Lower lobe of right lung (tissue), 2 donors: ENCODE measurements at regions not wholly inside any gene's neighbourhood (a gene's known extent, or its start where the extent isn't known, plus 50 kb on each side); places are given as distances from the start of the nearest gene placed in this dataset.

Experiments used
- ATAC-seq, 2 donors: fragments of 200-7000 bp; cut with Tn5 transposase; one replicate each; pipeline ENCODE4 v1.9.1; 2020 to 2022; ENCODE audit warnings: mild to moderate bottlenecking in 2 of 2, moderate library complexity in 2 of 2
- DNase-seq: peaks from one replicate; pipeline ENCODE4 v3.0.0-alpha.2; 2020
- H3K27ac ChIP-seq: fragments of 200-600 bp; one replicate; pipeline ENCODE4 v1.8.0; 2022
- H3K27me3 ChIP-seq: fragments of 200-600 bp; one replicate; pipeline ENCODE4 v1.8.0; 2022; ENCODE audit warnings: low read depth
- H3K36me3 ChIP-seq: fragments of 200-600 bp; one replicate; pipeline ENCODE4 v1.8.0; 2022; ENCODE audit warnings: mild to moderate bottlenecking
- H3K4me1 ChIP-seq: fragments of 200-600 bp; one replicate; pipeline ENCODE4 v1.8.0; 2022
- H3K4me3 ChIP-seq: fragments of 200-600 bp; one replicate; pipeline ENCODE4 v1.8.0; 2022; ENCODE audit warnings: mild to moderate bottlenecking
- H3K9me3 ChIP-seq: fragments of 200-600 bp; one replicate; pipeline ENCODE4 v1.8.0; 2022
- intact Hi-C: fragments of 100-400 bp; cut with DNase I; formaldehyde crosslinking; loops from one replicate; pipeline ENCODE4 v1.11.0; 2022
- TF ChIP-seq, protein P1 (sequence below): fragments of 200-600 bp; IDR thresholded peaks from one replicate; pipeline ENCODE4 v1.8.0; 2022; ENCODE audit warnings: antibody characterized with exemption, mild to moderate bottlenecking
- donor health status: DM: no; HTN: yes; CAD: no; lungs with severe emphysema.

DNA sequence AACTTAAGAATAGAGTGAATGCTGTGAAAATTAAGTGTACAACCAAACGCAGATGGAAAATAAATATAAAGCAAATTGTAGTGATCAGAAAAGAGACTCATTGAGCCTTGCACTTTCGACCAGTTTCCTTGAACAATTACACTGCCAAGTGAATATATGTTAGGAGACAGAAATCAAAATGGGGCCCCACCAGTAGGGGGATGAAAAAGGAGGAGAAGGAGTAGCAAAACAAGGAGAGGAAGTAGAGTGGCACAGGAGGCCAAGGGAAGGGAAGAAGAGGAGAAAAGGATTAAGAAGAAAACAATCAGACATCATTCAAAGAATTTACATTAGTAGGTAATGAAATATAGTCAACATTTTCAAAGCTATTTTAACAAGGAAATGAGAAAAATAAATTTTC, 1770.6 kb downstream of the PLA2G4A start:
- no peaks in the 10 kb centered on the region for H3K4me1 ChIP-seq
- ATAC-seq (no peak), DNase-seq (no peak)
- H3K27me3 ChIP-seq: no peaks in the 10 kb centered on the region
- H3K4me3 ChIP-seq: no peak overlapping the region
- TF ChIP-seq, protein P1, sequence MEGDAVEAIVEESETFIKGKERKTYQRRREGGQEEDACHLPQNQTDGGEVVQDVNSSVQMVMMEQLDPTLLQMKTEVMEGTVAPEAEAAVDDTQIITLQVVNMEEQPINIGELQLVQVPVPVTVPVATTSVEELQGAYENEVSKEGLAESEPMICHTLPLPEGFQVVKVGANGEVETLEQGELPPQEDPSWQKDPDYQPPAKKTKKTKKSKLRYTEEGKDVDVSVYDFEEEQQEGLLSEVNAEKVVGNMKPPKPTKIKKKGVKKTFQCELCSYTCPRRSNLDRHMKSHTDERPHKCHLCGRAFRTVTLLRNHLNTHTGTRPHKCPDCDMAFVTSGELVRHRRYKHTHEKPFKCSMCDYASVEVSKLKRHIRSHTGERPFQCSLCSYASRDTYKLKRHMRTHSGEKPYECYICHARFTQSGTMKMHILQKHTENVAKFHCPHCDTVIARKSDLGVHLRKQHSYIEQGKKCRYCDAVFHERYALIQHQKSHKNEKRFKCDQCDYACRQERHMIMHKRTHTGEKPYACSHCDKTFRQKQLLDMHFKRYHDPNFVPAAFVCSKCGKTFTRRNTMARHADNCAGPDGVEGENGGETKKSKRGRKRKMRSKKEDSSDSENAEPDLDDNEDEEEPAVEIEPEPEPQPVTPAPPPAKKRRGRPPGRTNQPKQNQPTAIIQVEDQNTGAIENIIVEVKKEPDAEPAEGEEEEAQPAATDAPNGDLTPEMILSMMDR: no peak
- intact Hi-C loops: no loop called here
- no peaks in the 10 kb centered on the region for H3K36me3 ChIP-seq
- H3K9me3 ChIP-seq: no peaks in the 10 kb centered on the region
- no peak overlapping the region for H3K27ac ChIP-seq

DNA sequence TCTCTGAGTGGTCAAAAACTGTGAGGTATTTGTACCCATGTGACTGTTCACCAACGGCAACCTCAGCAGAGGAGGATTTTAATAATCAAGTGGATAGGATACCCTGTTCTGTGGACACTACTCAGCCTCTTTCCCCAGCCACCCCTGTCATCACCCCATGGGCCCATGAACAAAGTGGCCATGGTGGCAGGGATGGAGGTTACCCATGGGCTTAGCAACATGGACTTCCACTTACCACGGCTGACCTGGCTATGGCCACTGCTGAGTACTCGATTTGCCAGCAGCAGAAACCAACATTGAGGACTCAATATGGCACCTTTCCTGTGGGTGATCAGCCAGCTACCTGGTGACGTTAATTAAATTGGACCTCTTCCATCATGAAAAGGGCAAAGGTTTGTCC, 1782.7 kb downstream of the PLA2G4A start:
- TF ChIP-seq, protein P1: no peak
- Histone ChIP-seq H3K27me3 (no peaks in the 10 kb centered on the region), H3K4me1 (no peaks in the 10 kb centered on the region), H3K4me3 (no peak overlapping the region), H3K36me3 (no peaks in the 10 kb centered on the region), H3K27ac (no peak overlapping the region), H3K9me3 (peaks cover 6% of the 10 kb centered on the region)
- intact Hi-C loops: no loop called here
- ATAC-seq (no peak), DNase-seq (no peak)

DNA sequence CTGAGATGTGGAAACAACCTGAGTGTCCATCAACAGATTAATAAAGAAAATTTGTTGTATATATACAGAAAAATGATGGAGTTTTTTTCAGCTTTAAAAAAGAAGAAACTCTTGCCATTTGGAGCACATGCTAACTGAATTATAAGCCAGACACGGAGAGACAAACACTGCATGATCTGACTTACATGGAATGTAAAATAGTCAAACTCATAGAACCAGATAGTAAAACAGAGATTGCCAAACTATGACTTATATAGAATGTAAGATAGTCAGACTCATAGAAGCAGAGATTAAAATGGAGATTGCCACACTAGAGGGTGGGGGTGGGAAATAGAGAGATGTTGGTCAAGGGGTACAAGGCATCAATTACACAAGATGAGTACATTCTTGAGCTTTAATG, 1786.6 kb downstream of the PLA2G4A start:
- no peak for ATAC-seq

DNA sequence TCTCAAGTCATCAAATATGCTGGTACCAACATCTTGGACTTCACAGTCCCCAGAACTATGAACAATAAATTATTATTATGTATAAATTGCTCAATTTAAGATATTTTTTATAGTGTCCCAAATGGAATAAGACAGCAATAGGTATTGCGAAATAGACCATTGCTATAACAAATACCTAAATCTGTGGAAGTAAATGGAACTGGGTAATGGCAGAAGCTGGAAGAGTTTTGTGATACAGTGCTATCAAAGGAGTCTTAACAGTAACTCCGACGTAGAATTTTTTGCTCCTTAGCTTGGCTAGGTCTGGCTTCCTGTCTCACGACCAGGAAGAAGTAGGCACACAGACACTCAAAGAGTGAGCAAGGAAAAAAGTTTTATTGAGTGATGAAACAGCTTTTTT, 1791.5 kb downstream of the PLA2G4A start:
- intact Hi-C loops: no loop called here
- Histone ChIP-seq H3K27ac (no peak overlapping the region), H3K27me3 (no peaks in the 10 kb centered on the region), H3K9me3 (no peaks in the 10 kb centered on the region), H3K36me3 (no peaks in the 10 kb centered on the region), H3K4me1 (no peaks in the 10 kb centered on the region), H3K4me3 (no peak overlapping the region)
- ATAC-seq (no peak), DNase-seq (no peak)
- TF ChIP-seq, protein P1: no peak

More for the DNA sequence above, 1786.6 kb downstream of the PLA2G4A start:
- Histone ChIP-seq H3K4me3 (no peak overlapping the region), H3K36me3 (no peaks in the 10 kb centered on the region), H3K27ac (no peak overlapping the region), H3K27me3 (no peaks in the 10 kb centered on the region), H3K4me1 (no peaks in the 10 kb centered on the region), H3K9me3 (peaks cover 6% of the 10 kb centered on the region)
- no peak for DNase-seq
- TF ChIP-seq, protein P1: no peak
- intact Hi-C loops: no loop called here

DNA sequence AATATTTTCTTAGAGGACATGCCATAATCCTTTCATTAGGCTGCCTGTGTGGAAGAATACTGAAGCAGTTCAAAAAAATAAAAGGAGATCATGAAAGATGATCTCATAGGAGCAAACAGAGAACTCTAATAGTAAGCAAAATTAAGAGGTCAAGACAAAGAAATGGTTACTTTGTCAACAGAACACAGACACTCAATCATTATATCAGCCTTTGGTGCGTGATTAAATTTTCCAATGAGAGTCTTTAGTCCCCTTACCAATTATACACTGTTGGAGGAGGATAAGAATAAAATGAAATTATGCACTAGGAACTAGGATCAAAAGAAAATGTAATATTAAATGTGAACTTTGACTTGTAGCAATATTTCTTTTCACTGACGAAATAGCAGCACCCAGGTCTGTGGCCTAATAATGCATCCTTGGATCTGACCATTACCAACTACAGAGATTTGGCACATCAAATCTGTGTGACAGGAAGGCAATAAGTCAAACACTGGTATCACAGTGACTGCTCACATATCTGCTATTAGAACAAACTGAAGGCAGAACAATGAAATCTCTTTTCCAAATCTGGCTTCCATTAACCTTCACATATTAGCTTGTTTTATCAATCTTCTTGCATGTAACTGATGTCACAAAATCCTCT, 1812.9 kb downstream of the PLA2G4A start:
- no peak for DNase-seq
- H3K27ac ChIP-seq: no peak overlapping the region
- no peaks in the 10 kb centered on the region for H3K27me3 ChIP-seq
- no peak overlapping the region for H3K4me3 ChIP-seq
- H3K36me3 ChIP-seq: no peaks in the 10 kb centered on the region
- intact Hi-C loops: no loop called here
- H3K9me3 ChIP-seq: no peaks in the 10 kb centered on the region
- TF ChIP-seq, protein P1: no peak
- no peak for ATAC-seq
- no peaks in the 10 kb centered on the region for H3K4me1 ChIP-seq
